IPS-15b (cell line): ENCODE measurements at regions not wholly inside any gene's neighbourhood (a gene's known extent, or its start where the extent isn't known, plus 50 kb on each side); places are given as distances from the start of the nearest gene placed in this dataset.

Experiments
- H3K27me3 ChIP-seq: one replicate; pipeline ENCODE4 v1.6.1; 2013; ENCODE audit warnings: low read length; ENCODE audit not compliant: control insufficient read depth, insufficient read depth
- H3K36me3 ChIP-seq: one replicate; pipeline ENCODE4 v1.6.1; 2013; ENCODE audit warnings: low read length; ENCODE audit not compliant: control insufficient read depth, insufficient read depth
- H3K4me1 ChIP-seq: one replicate; pipeline ENCODE4 v1.6.1; 2013; ENCODE audit warnings: mild to moderate bottlenecking, low read length; ENCODE audit not compliant: control insufficient read depth, insufficient read depth
- H3K4me3 ChIP-seq: one replicate; pipeline ENCODE4 v1.5.1; 2013; ENCODE audit warnings: low read depth, low read length
- H3K9ac ChIP-seq: one replicate; pipeline ENCODE4 v1.6.1; 2013; ENCODE audit warnings: low read depth, mild to moderate bottlenecking, low read length
- H3K9me3 ChIP-seq: one replicate; pipeline ENCODE4 v1.6.1; 2013; ENCODE audit warnings: mild to moderate bottlenecking, low read length; ENCODE audit not compliant: control insufficient read depth, insufficient read depth

DNA sequence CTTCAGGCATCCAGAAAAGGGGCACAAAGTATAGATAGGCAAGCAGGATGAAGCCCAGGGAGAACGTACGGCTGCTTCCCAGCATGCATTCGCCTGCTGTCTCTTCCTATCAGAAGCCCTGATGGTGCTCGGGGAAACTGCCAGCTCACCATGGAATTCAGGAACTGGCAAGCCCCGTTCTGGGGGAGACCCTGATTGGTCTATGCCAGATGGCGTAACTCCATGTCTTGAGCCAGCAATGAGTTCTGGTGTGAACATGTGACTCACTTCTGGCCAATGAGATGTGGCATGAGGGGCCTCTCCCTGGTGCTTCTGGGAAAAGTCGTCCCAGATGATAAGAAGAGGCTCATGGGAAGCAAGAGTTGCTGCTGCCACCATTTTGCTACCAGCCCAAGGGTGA lies 270.8 kb downstream of the BCL11B start:
- no peak overlapping the region for H3K9ac ChIP-seq
- H3K9me3 ChIP-seq = no peaks in the 10 kb centered on the region
- H3K4me3 ChIP-seq = no peak overlapping the region
- H3K4me1 ChIP-seq = no peaks in the 10 kb centered on the region
- no peaks in the 10 kb centered on the region for H3K27me3 ChIP-seq
- no peaks in the 10 kb centered on the region for H3K36me3 ChIP-seq

DNA sequence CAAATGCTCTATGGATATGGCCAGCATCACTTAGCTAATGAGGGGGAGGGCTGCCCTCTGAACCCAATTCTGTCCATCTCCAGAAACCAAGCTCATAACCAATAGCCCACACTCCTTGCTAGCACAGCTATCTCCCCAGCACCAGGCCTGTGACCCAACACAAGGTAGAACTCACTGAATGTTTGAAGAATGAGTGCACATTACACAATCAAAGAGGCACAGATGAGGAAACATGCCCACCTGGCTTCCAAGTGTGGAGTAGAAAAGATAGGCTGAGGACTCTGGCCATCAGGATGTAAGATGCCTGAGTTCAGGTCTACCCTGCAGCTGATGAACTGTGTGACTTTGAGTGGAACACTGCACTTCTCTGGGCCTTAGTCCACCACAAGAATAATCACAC lies 268.4 kb downstream of the BCL11B start:
- Histone ChIP-seq H3K9ac (no peak overlapping the region), H3K9me3 (no peaks in the 10 kb centered on the region), H3K36me3 (no peaks in the 10 kb centered on the region), H3K4me1 (no peaks in the 10 kb centered on the region), H3K4me3 (no peak overlapping the region), H3K27me3 (no peaks in the 10 kb centered on the region)

DNA sequence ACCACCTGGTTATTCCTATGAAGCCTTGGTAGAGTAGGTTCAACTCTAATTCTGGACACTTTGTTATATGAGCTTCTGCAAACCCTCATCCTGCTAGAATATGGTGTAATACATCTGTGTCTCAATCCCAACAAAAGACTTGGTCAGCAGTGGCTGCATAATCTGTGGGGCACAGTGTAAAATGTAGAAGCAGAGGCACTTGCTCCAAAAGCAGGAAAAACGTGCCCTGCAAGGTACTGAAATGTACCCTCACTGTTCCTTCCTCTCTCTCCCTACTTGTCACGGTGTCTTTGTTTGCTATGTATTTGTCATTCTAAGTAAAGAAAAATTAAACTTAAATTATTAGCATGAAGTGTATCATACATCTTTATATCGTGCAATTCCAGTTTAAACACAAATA lies 267.9 kb downstream of the BCL11B start:
- no peaks in the 10 kb centered on the region for H3K36me3 ChIP-seq
- no peak overlapping the region for H3K4me3 ChIP-seq
- H3K27me3 ChIP-seq = no peaks in the 10 kb centered on the region
- H3K4me1 ChIP-seq = no peaks in the 10 kb centered on the region
- H3K9ac ChIP-seq = no peak overlapping the region
- no peaks in the 10 kb centered on the region for H3K9me3 ChIP-seq

DNA sequence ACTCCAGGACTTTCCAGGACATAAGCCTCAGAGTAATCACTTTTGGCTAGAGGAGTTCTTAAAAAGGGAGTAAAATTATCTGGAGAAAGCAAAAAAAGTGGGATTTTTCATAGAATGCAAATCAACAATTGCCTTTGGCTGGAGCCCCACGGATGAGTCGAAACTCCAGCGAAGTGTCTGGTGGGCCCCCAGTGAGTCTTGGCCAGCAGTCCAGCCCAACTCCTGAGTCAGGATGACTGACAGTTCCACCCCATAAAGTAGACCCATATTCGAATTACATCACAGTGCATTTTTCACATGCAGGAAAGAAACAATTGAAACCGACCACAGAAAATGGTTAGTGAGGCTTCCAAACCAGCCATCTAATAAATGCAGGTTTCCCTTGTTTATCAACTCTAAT lies 265.7 kb downstream of the BCL11B start:
- Histone ChIP-seq H3K27me3 (no peaks in the 10 kb centered on the region), H3K9me3 (no peaks in the 10 kb centered on the region), H3K4me1 (no peaks in the 10 kb centered on the region), H3K4me3 (no peak overlapping the region), H3K36me3 (no peaks in the 10 kb centered on the region), H3K9ac (no peak overlapping the region)

GRCh38 chr14:99007795-99008194 lies 264.2 kb downstream of the BCL11B start:
- Histone ChIP-seq H3K9me3 (no peaks in the 10 kb centered on the region), H3K27me3 (no peaks in the 10 kb centered on the region), H3K4me1 (no peaks in the 10 kb centered on the region)

GRCh38 chr14:99009871-99010270 lies 262.1 kb downstream of the BCL11B start:
- no peaks in the 10 kb centered on the region for H3K9me3 ChIP-seq
- no peaks in the 10 kb centered on the region for H3K36me3 ChIP-seq
- H3K4me3 ChIP-seq = no peak overlapping the region
- H3K9ac ChIP-seq = no peak overlapping the region
- H3K4me1 ChIP-seq = no peaks in the 10 kb centered on the region
- H3K27me3 ChIP-seq = no peaks in the 10 kb centered on the region

More at GRCh38 chr14:99007795-99008194, 264.2 kb downstream of the BCL11B start:
- no peaks in the 10 kb centered on the region for H3K36me3 ChIP-seq
- H3K9ac ChIP-seq = no peak overlapping the region
- no peak overlapping the region for H3K4me3 ChIP-seq

- H3K36me3 ChIP-seq = no peaks in the 10 kb centered on the region
- H3K4me3 ChIP-seq = no peak overlapping the region
- H3K9me3 ChIP-seq = no peaks in the 10 kb centered on the region
- H3K9ac ChIP-seq = no peak overlapping the region
- H3K27me3 ChIP-seq = no peaks in the 10 kb centered on the region
- no peaks in the 10 kb centered on the region for H3K4me1 ChIP-seq
These were observed 260.6 kb downstream of the BCL11B start for GRCh38 chr14:99011385-99011784.

GRCh38 chr14:99012703-99013102 lies 259.3 kb downstream of the BCL11B start:
- Histone ChIP-seq H3K4me1 (no peaks in the 10 kb centered on the region), H3K36me3 (no peaks in the 10 kb centered on the region), H3K9ac (no peak overlapping the region), H3K4me3 (no peak overlapping the region), H3K9me3 (no peaks in the 10 kb centered on the region), H3K27me3 (no peaks in the 10 kb centered on the region)

DNA sequence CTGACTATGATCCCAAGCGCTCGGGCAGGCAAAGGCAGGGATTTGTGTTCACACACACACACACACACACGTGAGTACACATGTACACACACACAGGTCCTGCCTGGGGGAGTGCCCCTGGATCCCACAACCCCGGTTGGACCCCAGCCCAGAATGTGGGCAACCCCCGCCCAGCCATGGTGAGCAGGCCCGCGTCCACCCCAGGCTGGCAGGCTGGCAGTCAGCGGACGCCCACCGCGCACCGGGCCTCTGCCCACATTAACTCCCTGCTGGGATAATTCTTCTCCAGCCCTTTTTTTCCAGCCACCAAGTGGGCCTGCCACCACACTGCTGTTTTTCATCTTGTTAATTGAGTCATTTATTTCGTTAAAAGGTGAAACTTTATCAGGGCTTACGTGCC lies 256.2 kb downstream of the BCL11B start:
- H3K9ac ChIP-seq = no peak overlapping the region

GRCh38 chr14:99023371-99023770 lies 248.6 kb downstream of the BCL11B start:
- no peaks in the 10 kb centered on the region for H3K27me3 ChIP-seq
- H3K9ac ChIP-seq = no peak overlapping the region
- H3K4me3 ChIP-seq = no peak overlapping the region
- H3K4me1 ChIP-seq = no peaks in the 10 kb centered on the region
- no peaks in the 10 kb centered on the region for H3K36me3 ChIP-seq
- H3K9me3 ChIP-seq = no peaks in the 10 kb centered on the region

More for the DNA sequence above, 256.2 kb downstream of the BCL11B start:
- Histone ChIP-seq H3K27me3 (no peaks in the 10 kb centered on the region), H3K4me1 (no peaks in the 10 kb centered on the region), H3K36me3 (no peaks in the 10 kb centered on the region), H3K9me3 (no peaks in the 10 kb centered on the region), H3K4me3 (no peak overlapping the region)

DNA sequence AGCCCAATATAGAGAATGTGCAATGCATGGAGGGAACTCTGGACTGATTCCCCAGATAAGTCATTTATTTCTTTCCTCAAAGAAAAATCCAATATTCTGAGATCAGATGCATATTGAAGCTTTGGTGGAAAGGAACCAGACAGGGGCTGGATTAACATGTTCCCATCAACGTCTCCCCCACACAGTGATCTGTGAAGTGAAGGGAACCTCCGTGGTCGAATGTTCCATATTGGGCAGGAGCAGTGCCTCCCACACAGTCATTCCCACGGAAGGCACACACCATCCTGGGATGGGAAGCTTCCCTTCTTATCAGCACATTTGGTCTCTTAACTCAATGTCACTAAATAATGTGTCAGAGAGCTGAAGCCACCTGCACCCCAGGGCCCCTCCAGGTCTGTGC lies 247.1 kb downstream of the BCL11B start:
- Histone ChIP-seq H3K9me3 (no peaks in the 10 kb centered on the region), H3K4me3 (no peak overlapping the region), H3K4me1 (no peaks in the 10 kb centered on the region), H3K27me3 (no peaks in the 10 kb centered on the region), H3K9ac (no peak overlapping the region), H3K36me3 (no peaks in the 10 kb centered on the region)

- no peaks in the 10 kb centered on the region for H3K4me1 ChIP-seq
- H3K27me3 ChIP-seq = no peaks in the 10 kb centered on the region
- H3K4me3 ChIP-seq = no peak overlapping the region
- H3K36me3 ChIP-seq = no peaks in the 10 kb centered on the region
- H3K9me3 ChIP-seq = no peaks in the 10 kb centered on the region
- no peak overlapping the region for H3K9ac ChIP-seq
These were observed 246.6 kb downstream of the BCL11B start for GRCh38 chr14:99025418-99025817.

DNA sequence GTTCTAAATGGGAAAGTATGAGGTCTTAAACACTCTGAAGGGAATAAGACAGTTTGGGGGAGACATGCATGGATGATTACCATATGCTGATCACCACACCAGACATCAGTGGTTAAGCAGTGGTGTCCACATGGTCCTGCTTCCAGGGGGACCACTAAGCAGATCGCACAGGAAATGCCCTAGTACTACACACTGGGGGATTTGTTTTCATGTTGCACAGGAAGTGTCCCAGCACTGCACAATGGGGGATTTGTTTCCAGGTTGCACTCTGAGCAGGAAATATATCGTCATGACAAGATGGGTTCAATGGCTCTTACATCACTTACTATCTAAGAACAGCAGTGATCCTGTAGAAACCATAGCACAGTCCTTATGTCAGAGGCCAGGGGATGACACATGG lies 245.5 kb downstream of the BCL11B start:
- no peak overlapping the region for H3K4me3 ChIP-seq
- H3K9me3 ChIP-seq = no peaks in the 10 kb centered on the region
- no peaks in the 10 kb centered on the region for H3K4me1 ChIP-seq
- H3K27me3 ChIP-seq = no peaks in the 10 kb centered on the region
- no peak overlapping the region for H3K9ac ChIP-seq
- H3K36me3 ChIP-seq = no peaks in the 10 kb centered on the region
